GM19395 (cell line): ENCODE measurements at regions not wholly inside any gene's neighbourhood (a gene's known extent, or its start where the extent isn't known, plus 50 kb on each side); places are given as distances from the start of the nearest gene placed in this dataset.
"Not testable (repeated sequence)": the region's sequence is repeated elsewhere in the genome, so short reads cannot be mapped to it uniquely, and the experiment has no call there.

Experiments
- ATAC-seq: cut with Tn5 transposase; IDR thresholded peaks from one replicate; pipeline ENCODE4 v1.9.1; 2021; ENCODE audit warnings: mild to moderate bottlenecking, moderate library complexity; ENCODE audit not compliant: unreplicated experiment

DNA sequence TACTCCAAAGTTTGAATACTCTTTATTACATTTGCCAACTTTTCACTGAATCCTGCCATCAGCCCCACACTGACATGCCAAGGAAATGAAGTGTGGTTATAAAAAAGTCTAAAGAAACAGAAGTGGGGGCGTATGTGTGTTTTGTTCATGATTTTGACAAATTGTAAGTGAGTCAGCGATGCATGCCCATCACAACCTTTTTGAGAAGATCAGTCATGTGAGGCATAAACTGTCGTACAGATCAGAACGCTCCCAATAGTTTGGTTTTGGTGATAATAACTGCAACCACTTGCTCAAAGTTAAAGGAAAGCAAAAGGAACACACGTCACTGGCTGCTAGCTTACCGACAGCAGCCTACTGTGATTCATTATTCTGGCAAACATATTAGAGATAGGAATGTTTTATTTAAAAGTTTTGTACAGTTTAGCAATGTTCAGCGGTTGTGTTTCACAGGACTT is 95.6 kb downstream of the RGS2 start:
- ATAC-seq, result peak; percentile 35

GRCh38 chr1:192905049-192905448 is 96.2 kb downstream of the RGS2 start:
- no peak for ATAC-seq

DNA sequence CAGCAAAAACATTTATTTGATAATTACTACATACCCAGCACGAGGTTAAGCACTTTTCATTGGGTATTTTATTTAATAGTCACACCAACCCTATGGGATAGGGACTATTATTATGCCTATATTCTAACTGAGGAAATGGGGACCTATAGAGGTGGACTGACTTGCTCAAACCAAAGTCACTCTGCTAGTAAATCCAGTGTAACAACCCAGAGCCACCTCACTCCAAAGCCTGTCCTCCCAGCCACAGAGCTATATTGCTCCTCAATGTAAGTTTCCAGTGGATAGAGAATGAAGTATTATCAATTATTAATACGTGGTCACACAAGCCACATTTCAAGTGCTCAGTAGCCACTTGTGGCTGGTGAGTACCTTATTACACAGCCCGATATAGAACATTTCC is 97.5 kb downstream of the RGS2 start:
- no peak for ATAC-seq

DNA sequence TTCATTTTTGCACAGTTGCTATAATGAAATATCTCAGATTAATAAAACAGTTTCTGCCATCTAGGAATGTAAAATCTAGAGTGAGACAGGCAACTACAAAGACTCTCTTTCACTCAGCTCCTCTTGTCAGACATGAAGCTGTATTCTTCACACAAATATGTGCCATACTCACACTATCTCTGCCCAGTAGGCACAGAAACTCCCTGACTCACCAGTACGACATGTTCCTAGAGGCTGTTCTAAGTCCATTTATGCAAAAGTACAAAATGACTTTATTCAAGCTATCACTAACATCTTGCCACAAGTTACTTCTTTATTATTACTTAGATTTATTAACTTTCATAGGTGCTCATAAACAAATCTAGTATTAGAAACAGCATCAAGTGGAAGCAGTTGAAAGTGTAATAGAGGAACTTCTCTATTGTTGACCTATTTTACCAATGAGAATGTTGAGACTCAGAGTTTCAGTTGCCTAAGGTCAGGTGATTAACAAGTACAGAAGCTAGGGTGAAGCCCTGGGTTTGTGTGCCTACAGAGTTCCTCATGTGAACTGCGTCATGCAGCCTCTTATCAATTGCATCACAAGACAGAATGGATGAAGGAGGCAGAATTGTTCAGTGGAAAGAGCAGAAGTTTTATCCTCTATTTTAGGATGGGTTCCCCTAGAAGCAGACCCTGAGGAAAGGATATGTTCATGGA is 98.9 kb downstream of the RGS2 start:
- no peak for ATAC-seq

- ATAC-seq, result not testable (repeated sequence)
Observed at GRCh38 chr1:192911896-192912656, 103.2 kb downstream of the RGS2 start.

DNA sequence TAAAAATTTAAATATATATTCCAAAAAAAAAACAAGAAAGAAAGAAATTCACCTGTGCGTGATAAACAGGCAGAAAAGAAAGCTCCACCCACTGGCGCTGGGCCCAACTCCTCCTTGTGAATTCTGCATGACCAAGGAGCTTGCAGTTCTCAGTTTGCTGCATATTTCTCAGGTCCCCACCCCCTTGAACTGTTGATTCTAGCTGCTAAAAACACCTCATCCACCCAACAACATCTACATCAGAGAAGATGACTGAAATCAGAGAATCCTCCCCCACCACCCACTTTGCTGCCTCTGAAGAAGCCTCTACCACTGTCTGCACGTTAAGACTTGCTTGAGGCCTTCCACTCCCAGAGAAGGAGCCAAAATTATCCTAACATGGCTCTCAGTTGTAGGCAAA is 104.8 kb downstream of the RGS2 start:
- no peak for ATAC-seq

- no peak for ATAC-seq
Observed at GRCh38 chr1:192914092-192914491, 105.3 kb downstream of the RGS2 start.

- ATAC-seq, result no peak
Observed at GRCh38 chr1:192914696-192915095, 105.9 kb downstream of the RGS2 start.

GRCh38 chr1:192916021-192916420 is 107.2 kb downstream of the RGS2 start:
- ATAC-seq, result no peak

DNA sequence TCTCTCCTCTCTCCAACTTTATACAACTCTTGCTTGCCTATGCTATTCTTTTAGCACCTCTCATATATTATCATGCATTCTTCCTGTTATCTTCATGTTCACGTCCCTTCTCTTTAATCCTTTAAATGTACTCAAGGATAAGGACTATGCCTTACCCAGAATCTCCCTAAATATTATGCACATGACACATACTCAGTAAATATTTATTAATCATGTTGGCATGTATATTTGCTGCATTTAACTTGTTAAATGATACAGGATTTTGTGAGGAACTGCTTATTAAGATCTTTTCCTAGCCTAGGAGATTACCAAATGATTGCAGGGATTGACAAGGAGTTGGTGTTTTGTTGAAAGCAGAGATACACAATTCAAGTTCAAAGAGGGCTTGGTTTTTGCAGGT is 109.4 kb downstream of the RGS2 start:
- no peak for ATAC-seq

DNA sequence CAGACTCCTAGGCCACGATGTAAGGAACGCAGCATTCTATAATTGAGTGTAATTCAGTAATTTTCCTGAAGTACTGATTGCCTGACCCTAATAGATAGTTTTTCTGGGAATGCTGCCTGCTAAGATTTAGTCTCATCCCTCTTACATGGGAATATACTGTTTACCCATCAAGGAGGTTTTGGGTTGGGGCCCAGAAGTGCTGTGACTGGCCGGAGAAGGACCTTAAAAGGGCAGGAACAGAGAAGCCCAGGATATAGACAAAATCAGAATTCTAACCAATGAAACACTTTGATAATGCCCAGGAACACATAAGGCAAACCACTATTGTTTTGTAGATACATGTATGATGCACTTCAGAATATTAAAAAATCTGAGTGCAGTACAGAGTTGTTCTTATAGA is 111.6 kb downstream of the RGS2 start:
- no peak for ATAC-seq

DNA sequence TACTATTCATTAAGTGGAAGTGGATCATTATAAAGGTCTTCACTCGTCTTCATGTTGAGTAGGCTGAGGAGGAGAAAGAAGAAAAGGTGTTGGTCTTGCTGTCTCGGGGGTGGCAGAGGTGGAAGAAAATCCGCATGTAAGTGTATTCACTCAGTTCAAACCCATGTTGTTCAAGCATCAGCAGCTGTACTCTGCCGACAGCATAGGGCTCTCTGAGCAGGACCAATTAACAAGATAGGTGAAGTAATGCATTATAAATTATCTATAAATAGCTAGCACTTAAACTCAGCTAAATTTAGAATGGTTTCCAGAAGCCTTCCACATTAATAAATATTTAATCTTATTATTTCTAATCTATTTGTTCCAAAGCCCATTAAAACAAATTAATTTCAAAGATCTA is 116.8 kb downstream of the RGS2 start:
- no peak for ATAC-seq

- no peak for ATAC-seq
Observed at GRCh38 chr1:192926736-192927135, 117.9 kb downstream of the RGS2 start.

- ATAC-seq, result no peak
Observed at GRCh38 chr1:192927496-192927895, 118.7 kb downstream of the RGS2 start.

- ATAC-seq, result no peak
Observed at GRCh38 chr1:192929597-192929996, 120.8 kb downstream of the RGS2 start.

GRCh38 chr1:192933744-192934143 is 124.9 kb downstream of the RGS2 start:
- no peak for ATAC-seq

DNA sequence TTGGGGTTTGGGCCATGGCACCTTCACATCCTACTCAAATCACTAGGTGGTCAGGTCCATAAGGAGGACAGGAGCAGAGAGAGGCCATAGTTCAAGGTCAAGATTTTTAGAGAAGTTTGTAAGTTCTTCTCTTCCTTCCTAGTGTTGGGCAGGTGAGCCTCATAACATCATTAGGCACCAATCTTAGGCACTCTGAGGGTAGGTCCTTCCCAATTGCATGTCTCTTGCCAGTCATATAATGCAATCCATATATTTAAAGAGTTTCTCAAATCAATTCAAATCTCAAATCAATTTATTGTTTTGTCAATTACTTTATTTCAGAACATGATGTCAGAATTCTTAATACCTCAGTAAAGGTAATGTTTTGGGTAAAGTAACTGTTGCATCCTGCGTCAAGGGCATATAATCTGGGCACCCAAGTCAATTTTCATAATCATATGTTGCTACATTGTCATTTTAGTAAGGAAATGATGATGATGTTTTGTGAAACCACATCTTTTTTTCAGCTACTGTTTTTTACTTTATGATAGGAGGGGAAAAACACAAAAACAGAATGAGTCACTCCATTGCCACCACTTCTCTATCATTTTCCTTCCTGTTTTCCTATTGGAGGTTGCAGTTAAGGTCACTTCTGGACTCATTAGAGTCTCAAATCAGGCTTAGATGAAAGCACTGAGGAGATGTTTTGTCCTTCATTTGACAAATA is 122.7 kb downstream of the UCHL5 start:
- peak; percentile 41 for ATAC-seq

GRCh38 chr1:192937128-192937527 is 122.0 kb downstream of the UCHL5 start:
- ATAC-seq, result no peak

DNA sequence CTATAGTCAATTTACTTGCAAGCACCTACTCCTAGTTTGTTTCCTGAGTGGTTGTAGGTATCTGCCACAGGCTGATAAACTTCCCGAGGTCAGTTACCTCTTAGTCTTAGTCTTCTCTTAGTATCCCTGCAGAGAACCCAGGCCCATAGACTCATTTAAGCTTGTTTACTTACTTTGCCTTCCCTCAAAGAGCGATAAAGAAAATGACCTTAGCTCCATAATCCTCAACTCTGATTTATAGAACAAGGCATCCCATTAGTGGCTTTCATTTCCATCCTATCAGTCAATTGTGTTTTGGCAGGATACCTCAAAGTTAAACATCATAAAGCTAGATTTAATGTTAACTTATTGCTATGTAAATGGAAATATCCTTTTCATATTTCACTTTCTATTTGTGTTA is 119.7 kb downstream of the UCHL5 start:
- ATAC-seq, result no peak

DNA sequence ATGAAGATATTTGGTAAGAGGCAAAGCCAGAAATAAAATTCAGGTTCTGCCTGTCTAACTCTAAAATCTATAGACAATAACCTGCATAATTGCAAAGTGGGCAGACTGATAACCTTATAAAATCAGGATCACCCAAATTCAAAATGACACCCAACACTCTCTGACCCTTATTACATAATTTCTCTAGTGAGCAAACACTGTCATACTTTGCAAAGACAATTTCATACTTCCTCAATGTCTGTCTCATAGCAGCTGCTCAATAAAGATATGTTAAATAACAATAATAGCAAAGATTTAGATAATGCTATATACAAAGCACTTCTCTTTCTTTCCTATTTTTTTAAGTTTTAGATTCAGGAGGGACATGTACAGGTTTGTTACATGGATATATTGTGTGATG is 118.5 kb downstream of the UCHL5 start:
- no peak for ATAC-seq

- no peak for ATAC-seq
Observed at GRCh38 chr1:192941722-192942411, 117.3 kb downstream of the UCHL5 start.
